GM19324 (cell line): ENCODE measurements at regions not wholly inside any gene's neighbourhood (a gene's known extent, or its start where the extent isn't known, plus 50 kb on each side); places are given as distances from the start of the nearest gene placed in this dataset.
A peak's percentile ranks its signal among the peaks of the same experiment; 100 is the strongest.
"Not testable (repeated sequence)": the region's sequence is repeated elsewhere in the genome, so short reads cannot be mapped to it uniquely, and the experiment has no call there.

Experiments
- ATAC-seq: cut with Tn5 transposase; IDR thresholded peaks from one replicate; pipeline ENCODE4 v1.9.1; 2021; ENCODE audit warnings: mild to moderate bottlenecking, moderate library complexity; ENCODE audit not compliant: unreplicated experiment, low FRiP score

DNA sequence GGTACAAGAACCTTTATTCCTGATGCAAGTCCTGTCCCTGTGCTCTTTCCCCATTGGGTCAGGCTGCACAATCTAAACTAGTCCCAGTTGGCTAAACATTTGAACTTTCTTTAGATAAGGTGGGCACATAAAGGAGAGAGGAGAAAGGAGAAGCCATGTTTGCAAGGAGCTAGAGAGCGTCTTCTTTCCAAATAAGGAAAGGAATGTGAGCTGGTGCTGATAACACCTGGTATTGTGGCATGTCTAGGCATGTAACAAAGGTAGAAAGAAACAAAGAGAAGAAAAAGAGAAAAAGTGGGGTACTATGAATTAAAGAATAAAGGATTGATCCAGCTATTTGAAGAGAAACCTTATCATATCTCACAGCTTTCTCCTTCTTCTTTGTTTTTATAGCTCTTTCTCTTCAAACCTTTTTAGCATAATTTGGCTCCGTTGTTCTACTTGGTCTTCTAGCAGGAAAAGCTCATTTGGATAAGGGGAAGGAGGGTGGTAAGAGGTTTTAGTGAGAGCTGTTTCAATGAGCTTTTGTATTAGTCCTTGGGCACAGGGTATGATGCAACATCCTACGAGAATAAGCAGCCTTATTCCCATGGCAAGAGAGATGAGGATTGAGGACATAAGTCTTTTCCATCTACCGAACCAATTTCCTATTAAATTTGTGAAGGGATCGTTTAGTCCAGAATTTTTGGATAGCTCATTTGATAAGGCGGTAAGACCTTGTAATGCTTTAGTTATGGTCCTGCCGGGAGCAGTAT is 415.5 kb upstream of the MAN1A1 start:
- no peak for ATAC-seq

DNA sequence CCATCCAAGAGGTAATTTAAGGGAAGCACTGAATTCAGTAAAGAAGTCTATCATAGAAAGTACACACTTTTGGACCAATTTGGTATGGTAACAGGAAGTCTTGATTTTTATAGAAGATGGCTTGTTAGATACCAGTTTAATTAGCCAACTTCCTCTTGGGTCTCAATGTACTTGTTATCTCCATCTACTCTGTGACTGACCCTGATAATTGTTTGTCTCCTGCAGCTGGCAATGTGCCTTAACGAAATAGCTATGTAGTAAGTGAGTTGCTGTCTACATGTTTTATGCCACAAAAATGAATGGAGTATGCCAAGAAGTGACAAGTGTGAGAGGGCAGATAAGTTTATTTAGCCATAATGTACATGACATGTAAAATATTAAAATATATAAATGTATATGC is 410.5 kb upstream of the MAN1A1 start:
- ATAC-seq, result no peak

DNA sequence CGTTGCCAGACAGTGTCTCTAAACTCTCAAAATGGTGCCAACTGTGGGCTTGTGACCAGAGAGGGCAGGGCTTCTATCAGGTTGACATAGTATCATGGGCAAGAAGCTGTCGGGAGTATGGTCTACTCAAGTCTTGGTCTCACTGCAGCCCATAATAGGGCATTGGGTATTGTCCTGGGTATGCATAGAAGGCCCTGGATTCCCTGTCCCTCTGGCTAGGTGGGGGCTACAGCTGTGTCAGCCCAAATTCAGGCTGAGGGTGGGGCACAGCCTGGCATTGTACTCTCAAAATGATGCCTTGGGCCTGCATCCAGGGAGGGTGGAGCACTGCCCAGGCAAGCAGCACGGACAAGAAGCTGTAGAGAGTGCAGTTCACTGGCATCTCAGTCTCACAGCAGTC is 408.8 kb upstream of the MAN1A1 start:
- ATAC-seq, result no peak

DNA sequence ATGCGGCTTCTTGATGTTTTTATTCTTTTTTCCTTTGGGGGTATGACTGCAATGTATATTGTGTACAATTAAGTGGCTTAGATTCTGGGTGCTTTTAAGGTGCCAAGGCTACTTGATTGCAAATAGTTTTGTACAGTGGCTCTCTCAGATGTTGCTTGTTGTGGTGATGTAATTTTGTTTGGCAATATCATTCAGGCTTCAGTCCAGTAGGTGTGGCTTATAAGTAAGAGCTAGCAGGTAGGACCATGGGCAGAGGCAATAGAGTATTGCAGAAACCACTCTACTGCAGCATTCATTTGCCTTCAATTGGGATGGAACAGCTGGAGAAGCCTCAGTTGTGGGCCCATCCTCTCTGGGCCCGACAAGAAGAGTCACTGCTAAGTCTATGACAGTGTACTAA is 407.9 kb upstream of the MAN1A1 start:
- no peak for ATAC-seq

DNA sequence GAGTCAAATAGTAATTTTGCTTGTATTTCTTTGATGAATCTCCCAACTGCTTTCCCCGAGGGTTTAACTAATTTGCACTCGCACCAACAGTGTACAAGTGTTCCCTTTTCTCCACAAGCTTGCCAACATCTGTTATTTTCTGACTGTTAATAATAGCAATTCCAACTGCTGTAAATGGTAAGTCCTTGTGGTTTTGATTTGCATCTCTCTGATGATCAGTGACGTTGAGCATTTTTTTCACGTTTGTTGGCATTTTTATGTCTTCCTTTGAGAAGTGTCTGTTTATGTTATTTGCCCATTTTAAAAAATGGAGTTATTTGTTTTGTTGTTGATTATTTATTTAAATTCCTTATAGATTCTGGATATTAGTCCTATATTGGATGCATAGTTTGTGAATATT is 399.8 kb upstream of the MAN1A1 start:
- ATAC-seq, result no peak

DNA sequence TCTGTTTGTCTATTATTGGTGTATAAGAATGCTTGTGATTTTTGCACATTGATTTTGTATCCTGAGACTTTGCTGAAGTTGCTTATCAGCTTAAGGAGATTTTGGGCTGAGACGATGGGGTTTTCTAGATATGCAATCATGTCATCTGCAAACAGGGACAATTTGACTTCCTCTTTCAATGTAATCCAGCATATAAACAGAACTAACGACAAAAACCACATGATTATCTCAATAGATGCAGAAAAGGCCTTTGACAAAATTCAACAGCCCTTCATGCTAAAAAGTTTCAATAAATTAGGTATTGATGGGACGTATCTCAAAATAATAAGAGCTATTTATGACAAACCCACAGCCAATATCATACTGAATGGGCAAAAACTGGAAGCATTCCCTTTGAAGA is 399.0 kb upstream of the MAN1A1 start:
- ATAC-seq, result not testable (repeated sequence)

DNA sequence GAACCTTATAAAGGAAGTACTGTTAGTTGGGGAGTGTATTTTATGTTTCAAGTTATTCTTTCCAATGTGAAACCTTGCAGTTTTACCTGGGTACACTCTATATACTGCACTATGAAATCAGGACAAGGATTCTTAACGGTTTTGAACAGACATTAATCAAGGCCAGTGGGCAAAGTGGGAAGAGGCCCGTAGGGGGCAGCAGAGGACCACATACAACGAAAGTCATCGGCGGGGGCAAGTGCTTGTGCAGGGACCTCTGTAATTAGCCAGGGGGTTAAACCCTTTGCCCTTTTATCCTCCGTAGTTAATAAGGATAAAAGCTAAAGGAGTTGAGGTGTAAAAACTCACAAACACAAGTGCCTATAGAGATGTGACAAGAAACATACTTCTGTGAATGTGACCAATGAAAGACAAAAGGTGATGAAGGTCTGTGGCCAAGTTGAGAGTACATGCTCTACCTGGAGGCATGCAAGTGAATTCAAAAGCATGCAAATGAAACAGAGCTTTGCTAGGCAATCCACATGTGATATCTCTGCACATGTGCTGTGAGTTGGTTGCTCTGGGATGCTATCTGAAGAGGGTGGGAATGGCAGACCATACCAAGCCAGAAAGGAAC is 392.7 kb upstream of the MAN1A1 start:
- peak; percentile 81 for ATAC-seq

DNA sequence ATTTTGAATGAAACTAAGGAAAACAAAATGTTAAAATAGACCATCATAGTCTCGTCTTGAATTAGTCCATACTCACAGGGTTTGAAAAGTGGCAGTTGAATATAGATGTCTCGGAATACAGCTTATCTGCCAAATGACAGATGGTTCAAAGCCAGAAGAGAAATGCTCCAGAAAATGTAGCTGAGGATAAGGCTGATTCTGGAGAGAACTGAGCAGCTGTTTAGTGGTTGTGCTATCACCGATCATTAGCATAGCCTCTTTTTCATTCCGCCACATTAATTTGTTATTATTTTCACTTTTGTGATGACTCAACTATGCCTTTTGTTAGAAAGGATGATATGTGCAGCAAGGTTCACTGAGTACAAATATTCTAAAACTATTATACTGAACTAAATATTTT is 390.2 kb upstream of the MAN1A1 start:
- ATAC-seq, result no peak

DNA sequence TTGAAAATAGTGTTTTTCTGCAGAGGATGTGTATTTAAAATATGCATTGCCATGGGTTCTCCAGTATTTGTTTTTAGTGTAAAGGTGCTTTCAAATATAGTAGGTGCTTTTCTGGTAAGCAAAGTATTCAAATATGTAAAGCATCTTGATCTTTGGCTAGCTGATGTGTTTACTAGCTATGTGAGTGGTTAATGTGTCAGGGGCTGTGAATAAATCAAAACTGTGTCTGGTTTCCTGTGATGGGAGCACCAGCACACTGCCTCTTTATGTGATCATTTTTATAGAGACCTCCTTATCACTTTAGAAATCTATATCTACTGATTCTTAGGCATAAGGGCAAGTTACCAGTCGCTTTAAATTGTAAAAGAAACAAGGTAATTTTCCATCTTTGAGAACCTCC is 388.9 kb upstream of the MAN1A1 start:
- no peak for ATAC-seq

DNA sequence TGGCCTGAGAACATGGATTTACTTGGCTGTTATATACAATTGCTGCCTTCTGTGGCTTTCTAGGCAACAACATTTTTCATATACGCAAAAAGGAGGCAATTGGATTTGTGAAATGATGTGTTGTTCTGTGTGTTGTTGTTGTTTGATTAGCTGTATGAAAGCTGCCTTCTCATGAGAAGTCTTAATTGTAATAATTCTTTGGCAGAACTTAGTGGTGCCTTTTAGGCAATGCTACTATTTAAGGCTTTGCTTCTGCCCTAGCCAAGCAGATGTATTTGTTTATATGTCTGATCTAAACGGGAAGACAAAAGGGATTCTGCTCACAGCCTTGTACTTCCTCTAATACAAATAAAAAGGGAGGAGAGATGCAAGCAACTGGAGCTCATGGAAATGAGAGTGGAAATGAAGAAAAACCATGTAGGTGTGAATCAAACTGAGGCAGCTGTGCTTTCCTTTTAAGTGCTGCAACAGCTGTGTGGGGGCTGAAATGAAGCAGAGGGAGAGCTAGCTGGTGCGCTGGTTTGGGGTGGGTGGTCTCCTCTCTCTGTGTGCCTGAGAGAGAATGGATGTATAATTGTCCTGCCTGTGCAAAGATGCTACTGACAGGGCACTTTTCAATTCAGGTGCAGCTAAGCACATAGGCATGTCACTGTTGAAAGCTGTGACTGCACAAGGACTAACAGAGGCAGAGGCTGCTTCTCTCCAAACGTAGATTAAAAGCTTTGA is 386.9 kb upstream of the MAN1A1 start:
- no peak for ATAC-seq

DNA sequence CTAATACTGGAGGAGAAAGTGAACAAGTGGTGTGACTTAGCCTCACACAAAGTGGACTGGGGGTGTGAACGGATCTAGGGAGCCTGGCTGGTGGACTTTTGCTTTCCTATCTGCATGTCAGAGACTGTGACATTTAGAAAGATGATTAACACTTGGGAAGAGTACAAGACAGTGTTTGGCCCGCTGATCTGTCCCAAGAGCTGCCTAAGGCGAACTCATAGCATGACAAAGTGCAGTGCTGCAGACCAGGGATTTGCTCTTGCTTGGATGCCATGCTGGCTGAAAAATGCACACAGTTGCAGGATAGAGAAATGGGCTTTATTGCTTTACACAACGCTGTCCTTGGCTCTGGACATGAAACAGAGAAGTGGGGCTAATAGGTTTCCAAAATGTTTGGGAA is 386.0 kb upstream of the MAN1A1 start:
- no peak for ATAC-seq

DNA sequence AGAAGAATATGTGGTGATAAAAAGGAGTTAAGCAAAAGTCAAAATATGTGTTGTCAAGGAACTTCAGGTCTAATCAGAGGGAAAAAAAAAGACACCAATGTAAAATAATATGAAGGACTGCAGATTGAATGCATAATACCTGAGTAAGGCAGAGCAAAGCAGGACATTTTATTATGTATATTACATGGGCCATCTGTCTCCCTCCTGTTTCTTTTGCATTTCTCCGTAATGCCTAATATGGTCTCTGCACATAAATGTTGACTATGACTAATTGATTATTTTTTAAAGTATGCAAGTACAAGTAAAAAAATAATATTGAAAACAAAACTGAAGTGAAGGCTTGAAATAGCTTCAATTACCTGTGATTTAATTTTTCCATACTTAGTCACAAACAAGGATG is 384.7 kb upstream of the MAN1A1 start:
- ATAC-seq, result no peak

DNA sequence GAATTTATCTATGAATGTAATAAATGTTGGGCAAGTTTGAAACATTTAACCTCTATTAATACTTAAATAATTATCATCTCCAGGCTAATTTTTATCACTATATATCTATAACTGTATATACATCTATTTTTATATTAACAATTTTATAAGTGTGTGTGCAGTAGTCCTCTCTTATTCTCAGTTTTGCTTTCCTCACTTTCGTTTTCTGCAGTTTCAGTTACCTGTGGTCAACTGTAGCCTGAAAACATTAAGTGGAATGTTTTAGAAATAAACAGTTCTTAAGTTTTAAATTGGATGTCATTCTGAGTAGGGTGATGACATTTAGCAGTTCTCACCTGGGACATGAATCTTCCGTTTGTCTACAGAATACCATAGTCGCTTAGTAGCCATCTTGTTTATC is 379.4 kb upstream of the MAN1A1 start:
- ATAC-seq, result no peak

DNA sequence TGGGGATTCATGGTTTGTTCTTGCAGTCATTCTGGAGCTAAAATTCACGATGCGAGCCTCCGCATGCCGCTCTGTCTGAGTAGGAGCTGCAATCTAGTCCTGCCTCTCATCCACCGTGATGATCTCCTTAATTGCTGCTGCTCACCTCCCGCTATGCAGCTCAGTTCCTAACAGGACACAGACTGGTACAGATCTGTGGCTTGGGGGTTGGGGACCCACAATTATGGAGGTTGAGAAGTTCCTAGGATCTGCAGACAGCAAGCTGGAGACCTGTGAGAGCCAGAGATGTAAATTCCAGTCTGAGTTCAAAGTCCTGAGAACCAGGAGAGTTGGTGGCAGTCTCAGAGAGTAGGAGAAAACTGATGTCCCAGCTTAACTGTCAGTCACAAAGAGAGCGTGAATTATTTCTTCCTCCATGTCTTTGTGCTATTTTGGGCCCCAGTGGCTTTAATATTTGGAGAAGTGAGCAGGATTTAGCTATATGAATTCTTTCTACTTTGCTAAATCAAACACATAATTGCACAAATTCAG is 378.7 kb upstream of the MAN1A1 start:
- ATAC-seq, result no peak

DNA sequence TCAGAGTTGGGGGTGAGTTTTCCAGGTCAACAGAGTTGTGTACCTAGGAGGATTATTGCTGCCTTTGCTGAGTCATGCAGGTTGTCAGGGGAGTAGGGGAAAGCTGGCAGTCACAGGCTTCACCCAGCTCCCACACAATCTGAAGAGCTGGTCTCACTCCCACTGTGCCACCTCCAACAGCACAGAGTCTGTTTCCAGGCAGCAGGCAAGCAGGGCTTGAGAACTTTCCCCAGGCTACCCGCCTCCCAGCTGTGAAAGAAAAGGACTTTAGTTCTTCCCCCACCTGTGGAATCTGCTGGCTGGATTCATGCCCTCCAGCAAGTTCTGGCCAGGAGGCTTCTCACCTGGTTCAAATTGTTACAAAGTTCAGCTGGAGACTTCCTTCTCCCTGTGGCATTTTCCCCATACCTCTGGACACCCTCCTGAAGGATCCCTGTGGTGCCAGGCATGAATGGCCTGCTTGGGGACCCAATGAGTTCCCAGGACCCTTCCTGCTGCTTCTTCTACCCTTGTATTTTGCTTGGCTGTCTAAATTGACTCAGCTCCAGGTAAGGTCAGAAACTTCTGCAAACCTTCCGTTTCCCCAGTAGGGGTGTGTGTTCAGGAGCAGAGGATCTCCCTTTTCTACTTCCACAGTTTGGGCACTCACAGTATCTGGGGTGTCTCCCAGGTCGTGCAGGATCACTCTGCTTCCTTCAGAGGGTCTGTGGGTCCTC is 378.1 kb upstream of the MAN1A1 start:
- no peak for ATAC-seq

DNA sequence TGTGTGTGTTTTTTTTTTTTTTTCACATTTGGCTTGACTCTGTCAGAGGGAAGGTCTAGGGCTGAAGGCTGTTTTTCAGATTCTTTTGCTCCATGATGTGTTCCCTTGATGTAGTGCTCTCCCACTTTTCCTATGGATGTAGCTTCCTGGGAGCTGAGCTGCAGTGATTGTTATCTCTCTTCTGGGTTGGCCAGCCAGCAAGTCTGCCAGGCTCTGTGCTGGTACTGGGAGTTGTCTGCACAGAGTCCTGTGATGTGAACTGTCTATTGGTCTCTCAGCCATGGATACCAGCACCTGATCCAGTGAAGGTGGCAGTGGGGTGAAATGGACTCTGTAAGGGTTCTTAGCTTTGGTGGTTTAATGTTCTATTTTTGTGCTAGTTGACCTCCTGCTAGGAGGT is 377.4 kb upstream of the MAN1A1 start:
- ATAC-seq, result not testable (repeated sequence)

DNA sequence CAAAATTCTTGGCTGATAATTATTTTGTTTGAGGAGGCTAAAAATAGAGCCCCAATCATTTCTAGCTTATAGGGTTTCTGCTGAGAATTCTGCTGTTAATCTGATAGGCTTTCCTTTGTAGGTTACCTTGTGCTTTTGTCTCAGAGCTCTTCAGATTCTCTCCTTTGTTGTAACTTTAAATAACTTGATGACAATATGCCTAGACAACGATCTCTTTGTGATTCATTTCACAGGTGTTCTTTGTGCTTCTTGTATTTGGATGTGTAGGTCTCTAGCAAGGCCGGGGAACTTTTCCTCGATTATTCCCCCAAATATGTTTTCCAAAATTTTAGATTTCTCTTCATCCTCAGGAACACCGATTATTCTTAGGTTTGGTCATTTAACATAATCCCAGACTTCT is 376.5 kb upstream of the MAN1A1 start:
- ATAC-seq, result no peak

DNA sequence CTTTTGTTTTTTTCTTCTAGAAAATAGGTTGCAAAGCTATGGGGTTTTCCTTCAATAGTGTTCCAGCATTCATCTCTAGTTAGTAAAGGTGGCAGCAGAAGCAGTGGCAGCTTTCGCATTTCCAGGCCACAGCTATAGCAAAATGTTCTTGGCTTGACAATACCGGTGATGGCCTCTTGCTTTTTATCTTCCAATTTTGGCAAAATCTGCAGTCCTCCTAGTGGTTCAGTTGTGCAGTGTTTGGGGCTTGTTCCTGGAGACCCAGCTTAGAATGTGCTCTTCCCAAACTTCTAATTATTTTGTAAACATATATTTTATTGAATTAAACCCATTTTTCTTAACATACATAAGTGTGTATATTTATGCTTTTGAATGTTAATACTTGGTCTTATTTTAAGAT is 370.6 kb upstream of the MAN1A1 start:
- ATAC-seq, result no peak

DNA sequence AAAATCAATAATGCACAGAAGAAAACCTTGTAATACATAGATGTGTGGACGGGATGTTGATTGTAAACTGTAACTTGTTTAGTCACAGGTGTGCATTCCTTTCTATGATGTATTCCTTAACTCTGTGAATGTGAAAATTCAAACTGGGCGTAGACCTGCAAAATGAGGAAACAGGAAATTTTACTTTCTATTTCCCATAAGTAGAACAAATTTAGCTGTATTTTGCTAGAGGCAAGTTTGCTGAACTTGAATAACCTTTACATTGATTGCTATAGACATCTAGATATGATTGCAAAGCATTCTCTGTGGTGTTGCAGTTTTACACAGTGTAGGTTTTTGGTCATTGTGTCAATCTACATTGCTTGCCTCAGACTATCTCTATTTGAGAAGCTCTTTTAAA is 368.4 kb upstream of the MAN1A1 start:
- ATAC-seq, result no peak

DNA sequence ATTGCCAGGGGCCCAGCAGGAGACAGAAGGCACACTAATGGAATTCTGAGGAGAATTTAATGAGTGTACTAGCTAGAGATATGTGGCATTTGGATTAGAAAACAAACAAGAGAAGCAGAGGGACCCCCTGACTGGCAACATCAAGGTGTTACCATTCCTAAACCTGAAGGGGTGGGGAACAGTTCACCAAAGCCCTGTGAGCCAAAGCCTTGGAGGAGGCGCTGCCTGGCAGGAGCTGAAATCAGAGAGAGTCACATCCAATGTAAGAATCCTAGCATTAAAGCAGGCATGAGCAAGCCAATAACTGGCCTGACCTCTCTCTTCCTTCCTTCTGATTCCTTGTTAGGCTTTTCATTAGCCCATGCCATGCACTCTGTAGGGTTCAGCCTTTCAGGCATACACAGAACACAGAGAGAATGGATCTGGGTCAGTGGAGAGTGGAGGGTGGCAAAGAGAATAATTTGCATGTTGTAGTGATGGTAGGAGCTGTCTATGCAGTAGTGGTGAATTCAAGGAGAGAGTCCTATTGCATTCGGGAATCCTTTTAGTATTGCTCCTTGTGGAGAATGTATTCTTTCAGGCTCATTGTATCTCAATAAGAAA is 367.2 kb upstream of the MAN1A1 start:
- no peak for ATAC-seq

DNA sequence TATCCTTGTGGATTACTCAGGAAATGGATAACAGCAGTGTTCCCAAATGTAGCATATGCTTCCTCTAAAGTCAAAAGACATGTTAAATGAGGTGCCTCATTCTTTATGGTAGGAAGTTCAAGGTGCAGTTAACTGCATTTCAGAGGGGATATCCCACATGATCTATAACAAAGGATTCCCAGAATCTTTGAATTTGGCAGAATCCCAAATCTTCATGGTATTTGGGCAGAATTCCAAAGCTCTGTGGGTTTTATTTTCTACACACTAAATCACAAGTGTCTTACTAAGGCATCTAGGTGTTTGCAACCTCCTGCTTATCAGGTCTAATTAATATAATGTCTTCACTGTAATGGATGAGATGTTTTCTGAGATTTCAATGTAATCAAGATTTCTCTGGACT is 364.3 kb upstream of the MAN1A1 start:
- no peak for ATAC-seq
